H9 (cell line): ENCODE measurements at regions not wholly inside any gene's neighbourhood (a gene's known extent, or its start where the extent isn't known, plus 50 kb on each side); places are given as distances from the start of the nearest gene placed in this dataset.

ENCODE experiments used
- DNase-seq: peaks from one replicate; pipeline ENCODE4 v3.0.0-alpha.2; 2017
- H2AFZ ChIP-seq: one replicate; pipeline ENCODE4 v1.6.1; 2013; ENCODE audit warnings: mild to moderate bottlenecking, low read length, control low read depth, moderate library complexity
- H2AK5ac ChIP-seq: 2 replicates; pipeline ENCODE4 v1.6.1; 2013; ENCODE audit warnings: low read length, control low read depth, mixed read lengths; ENCODE audit not compliant: insufficient read length
- H2BK120ac ChIP-seq: one replicate; pipeline ENCODE4 v1.6.1; 2013; ENCODE audit warnings: low read depth, mild to moderate bottlenecking, low read length, control low read depth, inconsistent platforms; ENCODE audit not compliant: poor library complexity, severe bottlenecking
- H2BK12ac ChIP-seq: 2 replicates; pipeline ENCODE4 v1.6.1; 2013; ENCODE audit warnings: low read length, control low read depth, mixed read lengths, low read depth; ENCODE audit not compliant: insufficient read length
- H2BK15ac ChIP-seq: 2 replicates; pipeline ENCODE4 v1.6.1; 2013; ENCODE audit warnings: low read depth, low read length, control low read depth
- H2BK20ac ChIP-seq: one replicate; pipeline ENCODE4 v1.6.1; 2013; ENCODE audit warnings: low read depth, mild to moderate bottlenecking, low read length, control low read depth, inconsistent platforms; ENCODE audit not compliant: poor library complexity, severe bottlenecking
- H2BK5ac ChIP-seq: 2 replicates; pipeline ENCODE4 v1.6.1; 2013; ENCODE audit warnings: low read length, control low read depth, mixed read lengths; ENCODE audit not compliant: insufficient read length
- H3K14ac ChIP-seq: 2 replicates; pipeline ENCODE4 v1.6.1; 2013; ENCODE audit warnings: low read length, control low read depth; ENCODE audit not compliant: insufficient read depth
- H3K18ac ChIP-seq: 2 replicates; pipeline ENCODE4 v1.6.1; 2013; ENCODE audit warnings: low read depth, mild to moderate bottlenecking, mixed read lengths, low read length, control low read depth; ENCODE audit not compliant: insufficient read length
- H3K23ac ChIP-seq: 2 replicates; pipeline ENCODE4 v1.6.1; 2013; ENCODE audit warnings: low read length, control low read depth, mixed read lengths, low read depth; ENCODE audit not compliant: insufficient read length
- H3K23me2 ChIP-seq: 2 replicates; pipeline ENCODE4 v1.6.1; 2013; ENCODE audit warnings: low read depth, mild to moderate bottlenecking, mixed read lengths, low read length, control low read depth; ENCODE audit not compliant: insufficient read length, poor library complexity, severe bottlenecking
- H3K27ac ChIP-seq: 2 replicates; pipeline ENCODE4 v1.5.1; 2013; ENCODE audit warnings: low read length, control low read depth, mixed read lengths, low read depth; ENCODE audit not compliant: insufficient read length
- H3K27me3 ChIP-seq: 2 replicates; pipeline ENCODE4 v1.6.1; 2013; ENCODE audit warnings: low read length, control low read depth, inconsistent platforms; ENCODE audit not compliant: insufficient read depth
- H3K4ac ChIP-seq: 2 replicates; pipeline ENCODE4 v1.6.1; 2013; ENCODE audit warnings: low read depth, mild to moderate bottlenecking, control low read depth, inconsistent platforms, low read length, moderate library complexity
- H3K4me1 ChIP-seq: 2 replicates; pipeline ENCODE4 v1.6.1; 2013; ENCODE audit warnings: low read length, control low read depth, inconsistent platforms; ENCODE audit not compliant: insufficient read depth
- H3K4me2 ChIP-seq: 2 replicates; pipeline ENCODE4 v1.6.1; 2013; ENCODE audit warnings: low read length, control low read depth, mixed read lengths; ENCODE audit not compliant: insufficient read length, insufficient read depth
- H3K56ac ChIP-seq: 2 replicates; pipeline ENCODE4 v1.6.1; 2013; ENCODE audit warnings: low read depth, mild to moderate bottlenecking, mixed read lengths, low read length, control low read depth; ENCODE audit not compliant: insufficient read length
- H3K79me1 ChIP-seq: 2 replicates; pipeline ENCODE4 v1.6.1; 2013; ENCODE audit warnings: low read depth, mild to moderate bottlenecking, moderate library complexity, low read length, control low read depth, inconsistent platforms; ENCODE audit not compliant: insufficient read depth, poor library complexity, severe bottlenecking
- H3K79me2 ChIP-seq: 2 replicates; pipeline ENCODE4 v1.6.1; 2013; ENCODE audit warnings: low read length, control low read depth, inconsistent platforms; ENCODE audit not compliant: insufficient read depth
- H3K9ac ChIP-seq: 2 replicates; pipeline ENCODE4 v1.6.1; 2013; ENCODE audit warnings: low read length, control low read depth, mixed read lengths; ENCODE audit not compliant: insufficient read length; ENCODE audit errors: extremely low read depth
- H3K9me3 ChIP-seq: one replicate; pipeline ENCODE4 v1.6.1; 2013; ENCODE audit warnings: low read depth, low read length, inconsistent platforms; ENCODE audit not compliant: control insufficient read depth
- H3T11ph ChIP-seq: one replicate; pipeline ENCODE4 v1.6.1; 2013; ENCODE audit warnings: mild to moderate bottlenecking, low read length, control low read depth, inconsistent platforms
- H4K20me1 ChIP-seq: one replicate; pipeline ENCODE4 v1.6.1; 2013; ENCODE audit not compliant: control insufficient read depth, insufficient read length, insufficient read depth
- H4K5ac ChIP-seq: 2 replicates; pipeline ENCODE4 v1.6.1; 2013; ENCODE audit warnings: low read depth, mild to moderate bottlenecking, mixed read lengths, low read length, control low read depth; ENCODE audit not compliant: insufficient read length
- H4K8ac ChIP-seq: replicated peaks from 2 replicates; pipeline ENCODE4 v1.6.1; 2013; ENCODE audit warnings: low read length, control low read depth, mixed read lengths, low read depth; ENCODE audit not compliant: insufficient read length
- H4K91ac ChIP-seq: 2 replicates; pipeline ENCODE4 v1.6.1; 2013; ENCODE audit warnings: low read depth, mild to moderate bottlenecking, moderate library complexity, mixed read lengths, low read length, control low read depth; ENCODE audit not compliant: insufficient read length
- H3K27ac Mint-ChIP-seq, 3 experiments: 2 replicates in 2 of 3; 3 replicates in 1 of 3; pipeline ENCODE4 v1.8.0; 2020 to 2021; ENCODE audit warnings: mixed read lengths in 3 of 3, mild to moderate bottlenecking in 1 of 3, moderate library complexity in 1 of 3
- H3K27me3 Mint-ChIP-seq: 2 replicates; pipeline ENCODE4 v1.8.0; 2021; ENCODE audit warnings: low read depth, mild to moderate bottlenecking, moderate library complexity, mixed read lengths
- H3K36me3 Mint-ChIP-seq, 3 experiments: 2 replicates in 2 of 3; 3 replicates in 1 of 3; pipeline ENCODE4 v1.8.0; 2020 to 2021; ENCODE audit warnings: low read depth in 3 of 3, mixed read lengths in 3 of 3; ENCODE audit not compliant: insufficient read depth in 1 of 3
- H3K4me1 Mint-ChIP-seq, 2 experiments: 2 replicates each; pipeline ENCODE4 v1.8.0; 2020; ENCODE audit warnings: mixed read lengths in 2 of 2
- H3K4me3 Mint-ChIP-seq, 2 experiments: 2 replicates in 1 of 2; 3 replicates in 1 of 2; pipeline ENCODE4 v1.8.0; 2020 to 2021; ENCODE audit warnings: mild to moderate bottlenecking in 2 of 2, mixed read lengths in 2 of 2, moderate library complexity in 1 of 2
- H3K9me3 Mint-ChIP-seq, 2 experiments: 2 replicates in 1 of 2; 3 replicates in 1 of 2; pipeline ENCODE4 v1.8.0; 2020; ENCODE audit warnings: mild to moderate bottlenecking in 2 of 2, mixed read lengths in 2 of 2, moderate library complexity in 1 of 2
- CTCF ChIP-seq: fragments of 200-600 bp; sonication (generic); conservative IDR thresholded peaks from 3 replicates; pipeline ENCODE4 v1.8.0; 2021; ENCODE audit warnings: antibody characterized with exemption, mild to moderate bottlenecking
- WGBS: extraction: QIAGEN DNeasy Blood & Tissue Kit; methylation state at CpG from one replicate; pipeline ENCODE4 v1.1.7; 2013; ENCODE audit warnings: missing lambda C conversion rate, low lambda C conversion rate, mixed read lengths; ENCODE audit not compliant: insufficient read length; ENCODE audit errors: extremely low coverage; 5-methylcytosine and 5-hydroxymethylcytosine counted together

GRCh38 chr2:84204995-84205394, 254.1 kb downstream of the SUCLG1 start:
- no peak overlapping the region for H3K27ac Mint-ChIP-seq
- Histone ChIP-seq H3K4me1 (no peaks in the 10 kb centered on the region; the same call in 1 of the 2 replicates), H3K79me1 (no peaks in the 10 kb centered on the region), H4K8ac (no peak overlapping the region), H3K9me3 (no peaks in the 10 kb centered on the region), H3K9ac (no peak overlapping the region), H3K14ac (no peak overlapping the region), H2BK120ac (no peak overlapping the region), H2AK5ac (no peak overlapping the region), H3K79me2 (no peaks in the 10 kb centered on the region; the same call in 1 of the 2 replicates), H3K23me2 (no peaks in the 10 kb centered on the region), H2BK15ac (no peak overlapping the region), H4K5ac (no peak overlapping the region), H2BK5ac (no peak overlapping the region), H3K4ac (no peak overlapping the region), H3K27me3 (no peaks in the 10 kb centered on the region), H3T11ph (no peak overlapping the region), H3K23ac (no peak overlapping the region), H3K56ac (no peak overlapping the region), H4K91ac (no peak overlapping the region), H2BK20ac (no peak overlapping the region), H2AFZ (no peak overlapping the region), H3K27ac (no peak overlapping the region), H2BK12ac (no peak overlapping the region), H4K20me1 (no peaks in the 10 kb centered on the region), H3K4me2 (no peak overlapping the region), H3K18ac (no peak overlapping the region)
- no peak overlapping the region for H3K4me3 Mint-ChIP-seq
- H3K27me3 Mint-ChIP-seq = no peaks in the 10 kb centered on the region
- no CpG with 5 or more reads among the region's 3 CpGs for WGBS
- no peak for DNase-seq
- no peaks in the 10 kb centered on the region; a peak in 1 of 7 replicates for H3K36me3 Mint-ChIP-seq
- no peak for TF ChIP-seq CTCF
- peaks cover 8 to 16% of the 10 kb centered on the region in 2 experiments for H3K4me1 Mint-ChIP-seq
- H3K9me3 Mint-ChIP-seq = peaks cover 0 to under 1% of the 10 kb centered on the region in 2 experiments; a peak in 2 of 5 replicates
